ENCODE measurements at regions not wholly inside any gene's neighbourhood (a gene's known extent, or its start where the extent isn't known, plus 50 kb on each side); places are given as distances from the start of the nearest gene placed in this dataset.

- TF ChIP-seq SUZ12 (IDR thresholded peaks at IDR 0.05; ENCODE audit: extremely low read depth, insufficient read depth, insufficient read length) (no peak), YY1 (IDR thresholded peaks at IDR 0.05; ENCODE audit: insufficient read depth, insufficient read length) (no peak)
Observed at GRCh38 chr11:26830218-26830617, 108.4 kb upstream of the SLC5A12 start.

Measured in NT2/D1 (cell line).